GM12878 (cell line): ENCODE measurements at regions not wholly inside any gene's neighbourhood (a gene's known extent, or its start where the extent isn't known, plus 50 kb on each side); places are given as distances from the start of the nearest gene placed in this dataset.

Source experiments
- EP300 ChIP-seq, 2 experiments: fragments of 150-350 bp in 1 of 2; IDR thresholded peaks; 2 replicates each; pipeline ENCODE4 v1.6.1; 2011 to 2012; ENCODE audit warnings: low read depth in 2 of 2, low read length in 2 of 2, borderline replicate concordance in 1 of 2, improper control_type of control experiment in 1 of 2, inconsistent platforms in 1 of 2; ENCODE audit not compliant: control insufficient read depth in 1 of 2
- RFX5 ChIP-seq: IDR thresholded peaks from 2 replicates; pipeline ENCODE4 v1.6.1; 2011; ENCODE audit warnings: low read depth, low read length, improper control_type of control experiment

DNA sequence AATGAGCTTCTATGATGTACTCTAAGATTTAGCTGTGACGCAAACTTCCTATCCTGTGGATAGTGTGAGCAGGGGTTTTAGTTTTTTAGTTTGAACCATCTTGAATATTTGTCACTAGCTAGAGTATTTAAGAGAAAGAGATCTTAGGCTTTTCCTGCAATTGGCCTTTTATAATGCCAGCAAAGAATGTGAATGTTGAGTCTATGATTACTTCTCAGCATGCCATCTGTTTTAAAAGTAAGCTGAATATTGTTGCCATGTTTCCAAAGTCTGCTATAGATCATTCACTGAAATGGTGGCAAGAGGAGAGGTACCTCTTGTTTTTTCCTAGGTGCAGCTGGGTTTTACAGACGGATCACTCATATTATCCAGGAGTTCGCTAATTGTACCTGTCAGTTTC lies 1783.6 kb upstream of the FLRT2 start:
- TF ChIP-seq EP300 (IDR thresholded peaks at IDR 0.05; ENCODE audit: borderline replicate concordance in 1 of 2, control insufficient read depth in 1 of 2, low read depth in 2 of 2, low read length in 2 of 2): no peak
- TF ChIP-seq RFX5: no peak
